Liver (tissue), 8 donors: ENCODE measurements at regions not wholly inside any gene's neighbourhood (a gene's known extent, or its start where the extent isn't known, plus 50 kb on each side); places are given as distances from the start of the nearest gene placed in this dataset.

Source experiments
- DNase-seq: peaks from one replicate; pipeline ENCODE4 v3.0.0-alpha.2; 2017; ENCODE audit warnings: low spot score
- H3K27ac ChIP-seq, 2 donors: one replicate each; pipeline ENCODE4 v1.7.0; 2013; ENCODE audit warnings: inconsistent platforms in 2 of 2, low read length in 2 of 2, control low read depth in 1 of 2, low read depth in 1 of 2, mild to moderate bottlenecking in 1 of 2
- H3K27me3 ChIP-seq, 4 donors: one replicate each; pipeline versions ENCODE4 v1.6.1 to v1.7.0; 2013; ENCODE audit warnings: low read length in 3 of 4, inconsistent platforms in 1 of 4, mild to moderate bottlenecking in 1 of 4, moderate library complexity in 1 of 4; ENCODE audit not compliant: control insufficient read depth in 4 of 4, insufficient read depth in 4 of 4
- H3K36me3 ChIP-seq, 4 donors: one replicate each; pipeline versions ENCODE4 v1.6.1 to v1.7.0; 2013; ENCODE audit warnings: low read length in 3 of 4, mild to moderate bottlenecking in 3 of 4, low read depth in 1 of 4, moderate library complexity in 1 of 4; ENCODE audit not compliant: control insufficient read depth in 4 of 4, insufficient read depth in 3 of 4
- H3K4me1 ChIP-seq, 4 donors: one replicate each; pipeline versions ENCODE4 v1.6.1 to v1.7.0; 2013; ENCODE audit warnings: low read length in 3 of 4, mild to moderate bottlenecking in 3 of 4, moderate library complexity in 1 of 4; ENCODE audit not compliant: control insufficient read depth in 4 of 4, insufficient read depth in 4 of 4
- H3K4me3 ChIP-seq, 3 donors: one replicate each; pipeline versions ENCODE4 v1.6.1 to v1.7.0; 2013; ENCODE audit warnings: low read length in 3 of 3, control low read depth in 1 of 3, low read depth in 1 of 3, mild to moderate bottlenecking in 1 of 3
- H3K9ac ChIP-seq, 2 donors: one replicate each; pipeline ENCODE4 v1.7.0; 2013; ENCODE audit warnings: low read length in 2 of 2, mild to moderate bottlenecking in 2 of 2, moderate library complexity in 2 of 2, control low read depth in 1 of 2, low read depth in 1 of 2
- H3K9me3 ChIP-seq, 4 donors: one replicate each; pipeline versions ENCODE4 v1.6.1 to v1.7.0; 2013; ENCODE audit warnings: low read length in 3 of 4; ENCODE audit not compliant: control insufficient read depth in 4 of 4
- ATF3 ChIP-seq: IDR thresholded peaks from 2 replicates; pipeline ENCODE4 v1.6.1; 2016; ENCODE audit warnings: antibody characterized with exemption
- CTCF ChIP-seq: fragments of 150-350 bp; IDR thresholded peaks from 2 replicates; pipeline ENCODE4 v1.5.1; 2017; ENCODE audit warnings: improper control_type of control experiment, low read depth, low read length; ENCODE audit not compliant: missing input control
- EGR1 ChIP-seq, 2 donors: IDR thresholded peaks; 2 replicates each; pipeline ENCODE4 v1.6.1; 2016 to 2018; ENCODE audit warnings: antibody characterized with exemption in 2 of 2, low read depth in 2 of 2
- FOXA1 ChIP-seq: IDR thresholded peaks from 2 replicates; pipeline ENCODE4 v1.6.1; 2016; ENCODE audit warnings: antibody characterized with exemption
- FOXA2 ChIP-seq: IDR thresholded peaks from 2 replicates; pipeline ENCODE4 v1.6.1; 2016; ENCODE audit warnings: antibody characterized with exemption
- GABPA ChIP-seq, 2 donors: IDR thresholded peaks in 1 of 2; conservative IDR thresholded peaks in 1 of 2; 2 replicates each; pipeline ENCODE4 v1.6.1; 2016; ENCODE audit warnings: antibody characterized with exemption in 2 of 2, mild to moderate bottlenecking in 1 of 2, moderate library complexity in 1 of 2
- HNF4A ChIP-seq, 2 donors: conservative IDR thresholded peaks; 2 replicates each; pipeline ENCODE4 v1.6.1; 2016; ENCODE audit warnings: antibody characterized with exemption in 2 of 2, mild to moderate bottlenecking in 2 of 2
- MAX ChIP-seq: IDR thresholded peaks from 2 replicates; pipeline ENCODE4 v1.6.1; 2016; ENCODE audit warnings: antibody characterized with exemption
- NR2F2 ChIP-seq: IDR thresholded peaks from 2 replicates; pipeline ENCODE4 v1.6.1; 2016; ENCODE audit warnings: antibody characterized with exemption
- REST ChIP-seq: IDR thresholded peaks from 2 replicates; pipeline ENCODE4 v1.6.1; 2016; ENCODE audit warnings: antibody characterized with exemption, mild to moderate bottlenecking
- SP1 ChIP-seq: IDR thresholded peaks from 2 replicates; pipeline ENCODE4 v1.6.1; 2018; ENCODE audit warnings: antibody characterized with exemption, mild to moderate bottlenecking
- TAF1 ChIP-seq: conservative IDR thresholded peaks from 2 replicates; pipeline ENCODE4 v1.6.1; 2016; ENCODE audit warnings: antibody characterized with exemption, mild to moderate bottlenecking
- YY1 ChIP-seq: IDR thresholded peaks from 2 replicates; pipeline ENCODE4 v1.6.1; 2016; ENCODE audit warnings: antibody characterized with exemption, mild to moderate bottlenecking
- ZBTB33 ChIP-seq: IDR thresholded peaks from 2 replicates; pipeline ENCODE4 v1.6.1; 2016; ENCODE audit warnings: antibody characterized with exemption
- WGBS: extraction: QIAGEN DNeasy Blood & Tissue Kit; methylation state at CpG from one replicate; pipeline ENCODE4 v1.1.7; 2013; 5-methylcytosine and 5-hydroxymethylcytosine counted together
- donor health status: healthy.
- donor health status: healthy.
- donor health status: healthy.
- donor health status: healthy.
- donor health status: healthy.

GRCh38 chr14:66099931-66100330, 386.2 kb upstream of the CCDC196 start:
- H3K27me3 ChIP-seq, result no peaks in the 10 kb centered on the region
- H3K36me3 ChIP-seq, result no peaks in the 10 kb centered on the region
- TF ChIP-seq FOXA1 (no peak), MAX (no peak), NR2F2 (no peak)
- no peak overlapping the region for H3K9ac ChIP-seq
- WGBS, result 92% methylated on average over 1 of the region's 1 CpG
- H3K4me1 ChIP-seq, result no peaks in the 10 kb centered on the region
- no peak overlapping the region for H3K27ac ChIP-seq
- DNase-seq, result no peak
- H3K4me3 ChIP-seq, result no peak overlapping the region
- H3K9me3 ChIP-seq, result no peaks in the 10 kb centered on the region

GRCh38 chr14:66101662-66102061, 384.5 kb upstream of the CCDC196 start:
- no peak overlapping the region for H3K4me3 ChIP-seq
- no peak overlapping the region for H3K27ac ChIP-seq
- no peak for DNase-seq
- no peak overlapping the region for H3K9ac ChIP-seq
- TF ChIP-seq REST, result no peak
- TF ChIP-seq FOXA2, result no peak
- TF ChIP-seq MAX, result no peak
- no peak for TF ChIP-seq CTCF
- no peak for TF ChIP-seq ATF3
- no peak for TF ChIP-seq SP1
- no peak for TF ChIP-seq TAF1
- TF ChIP-seq NR2F2, result no peak
- no peak for TF ChIP-seq FOXA1
- no peak for TF ChIP-seq GABPA (IDR thresholded peaks at IDR 0.05 in 1 of 2, conservative IDR thresholded peaks at IDR 0.05 in 1 of 2)
- no peak for TF ChIP-seq YY1
- no peak for TF ChIP-seq EGR1 (IDR thresholded peaks at IDR 0.05; ENCODE audit: low read depth in 2 of 2)
- TF ChIP-seq HNF4A (conservative IDR thresholded peaks at IDR 0.05), result no peak
- TF ChIP-seq ZBTB33, result no peak
- no peaks in the 10 kb centered on the region for H3K9me3 ChIP-seq
- H3K27me3 ChIP-seq, result no peaks in the 10 kb centered on the region
- no peaks in the 10 kb centered on the region for H3K4me1 ChIP-seq
- no peaks in the 10 kb centered on the region for H3K36me3 ChIP-seq
- 89% methylated on average over 1 of the region's 1 CpG for WGBS
